ENCODE measurements at regions not wholly inside any gene's neighbourhood (a gene's known extent, or its start where the extent isn't known, plus 50 kb on each side); places are given as distances from the start of the nearest gene placed in this dataset.

- DNase-seq: no peak
Measured at GRCh38 chr3:103075282-103075681, 640.5 kb downstream of the ZPLD1 start.

GRCh38 chr3:103077910-103078309, 643.1 kb downstream of the ZPLD1 start:
- DNase-seq: no peak

- no peak for DNase-seq
Measured at GRCh38 chr3:103082501-103082900, 647.7 kb downstream of the ZPLD1 start.

- DNase-seq: peak; percentile 20
Measured at GRCh38 chr3:103083848-103084631, 649.2 kb downstream of the ZPLD1 start.

- DNase-seq: no peak
Measured at GRCh38 chr3:103085465-103085864, 650.6 kb downstream of the ZPLD1 start.

GRCh38 chr3:103089758-103090157, 654.9 kb downstream of the ZPLD1 start:
- DNase-seq: no peak

GRCh38 chr3:103105206-103105605, 670.4 kb downstream of the ZPLD1 start:
- no peak for DNase-seq

GRCh38 chr3:103112273-103112672, 677.5 kb downstream of the ZPLD1 start:
- DNase-seq: no peak

- no peak for DNase-seq
Measured at GRCh38 chr3:103126115-103126514, 691.3 kb downstream of the ZPLD1 start.

GRCh38 chr3:103127098-103127630, 692.3 kb downstream of the ZPLD1 start:
- DNase-seq: no peak

GRCh38 chr3:103127737-103128136, 692.9 kb downstream of the ZPLD1 start:
- DNase-seq: no peak

- DNase-seq: no peak
Measured at GRCh38 chr3:103134023-103134724, 699.4 kb downstream of the ZPLD1 start.

GRCh38 chr3:103136621-103137020, 701.8 kb downstream of the ZPLD1 start:
- DNase-seq: no peak

- DNase-seq: no peak
Measured at GRCh38 chr3:103137830-103138229, 703.0 kb downstream of the ZPLD1 start.

GRCh38 chr3:103158183-103158582, 723.4 kb downstream of the ZPLD1 start:
- no peak for DNase-seq

- no peak for DNase-seq
Measured at GRCh38 chr3:103166890-103167289, 732.1 kb downstream of the ZPLD1 start.

- no peak for DNase-seq
Measured at GRCh38 chr3:103167850-103168249, 733.0 kb downstream of the ZPLD1 start.

GRCh38 chr3:103169289-103169688, 734.5 kb downstream of the ZPLD1 start:
- DNase-seq: no peak

GRCh38 chr3:103170651-103171050, 735.8 kb downstream of the ZPLD1 start:
- no peak for DNase-seq

- DNase-seq: no peak
Measured at GRCh38 chr3:103173940-103174339, 739.1 kb downstream of the ZPLD1 start.

GRCh38 chr3:103181160-103181559, 746.3 kb downstream of the ZPLD1 start:
- DNase-seq: no peak

- no peak for DNase-seq
Measured at GRCh38 chr3:103184772-103185171, 750.0 kb downstream of the ZPLD1 start.

- no peak for DNase-seq
Measured at GRCh38 chr3:103189941-103190340, 755.1 kb downstream of the ZPLD1 start.

- no peak for DNase-seq
Measured at GRCh38 chr3:103195216-103195615, 760.4 kb downstream of the ZPLD1 start.
